ENCODE measurements at regions not wholly inside any gene's neighbourhood (a gene's known extent, or its start where the extent isn't known, plus 50 kb on each side); places are given as distances from the start of the nearest gene placed in this dataset.

- POLR2A ChIA-PET: no interaction called here
- CTCF ChIA-PET: no interaction called here
- DNase-seq (no peak), ATAC-seq (no peak)
- intact Hi-C loops (cut with DNase I, micrococcal nuclease): no loop called here
- no peaks in the 10 kb centered on the region for H3K36me3 Mint-ChIP-seq (ENCODE audit: low read depth)
- H3K27ac Mint-ChIP-seq: no peak overlapping the region
- no peak overlapping the region for H3K4me3 Mint-ChIP-seq
- H3K9me3 Mint-ChIP-seq (ENCODE audit: low read depth): no peaks in the 10 kb centered on the region
- H3K27me3 Mint-ChIP-seq: no peaks in the 10 kb centered on the region
- H3K4me1 Mint-ChIP-seq: no peaks in the 10 kb centered on the region
Observed at GRCh38 chrX:110584083-110584482, 211.5 kb downstream of the CHRDL1 start.

DNA sequence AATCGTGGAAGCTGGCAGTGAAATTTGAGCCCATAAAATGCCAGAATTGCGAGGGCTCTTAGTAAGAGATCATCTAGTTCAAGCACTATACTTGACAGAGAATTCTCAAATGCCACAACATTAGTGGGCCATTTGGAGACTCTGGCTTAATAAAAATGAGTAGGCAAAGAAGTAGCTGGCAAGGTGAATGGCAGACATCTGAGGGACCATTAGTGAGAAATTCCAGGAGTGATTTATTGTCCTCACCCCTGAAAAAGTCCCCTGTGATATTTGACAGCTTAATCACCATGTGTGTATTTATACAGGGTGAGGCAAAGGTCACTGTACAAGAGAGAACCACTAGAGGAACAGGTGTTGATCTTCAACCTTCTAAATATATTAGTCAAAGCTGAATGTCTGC is 207.5 kb downstream of the CHRDL1 start:
- ChIA-PET POLR2A (no interaction called here), CTCF (no interaction called here)
- Mint-ChIP-seq H3K4me3 (no peak overlapping the region), H3K36me3 (ENCODE audit: low read depth) (no peaks in the 10 kb centered on the region), H3K4me1 (no peaks in the 10 kb centered on the region), H3K9me3 (ENCODE audit: low read depth) (no peaks in the 10 kb centered on the region), H3K27me3 (no peaks in the 10 kb centered on the region), H3K27ac (no peak overlapping the region)
- no peak for ATAC-seq
- DNase-seq: no peak
- intact Hi-C loops (cut with DNase I, micrococcal nuclease): no loop called here

- CTCF ChIA-PET: no interaction called here
- Mint-ChIP-seq H3K27me3 (no peaks in the 10 kb centered on the region), H3K9me3 (ENCODE audit: low read depth) (no peaks in the 10 kb centered on the region), H3K36me3 (ENCODE audit: low read depth) (no peaks in the 10 kb centered on the region), H3K4me1 (no peaks in the 10 kb centered on the region), H3K27ac (no peak overlapping the region), H3K4me3 (no peak overlapping the region)
- ATAC-seq (no peak), DNase-seq (no peak)
- intact Hi-C loops (cut with DNase I, micrococcal nuclease): no loop called here
- POLR2A ChIA-PET: no interaction called here
Observed at GRCh38 chrX:110588853-110589252, 206.8 kb downstream of the CHRDL1 start.

- ATAC-seq (no peak), DNase-seq (no peak)
- H3K4me3 Mint-ChIP-seq: no peak overlapping the region
- no peaks in the 10 kb centered on the region for H3K4me1 Mint-ChIP-seq
- H3K36me3 Mint-ChIP-seq (ENCODE audit: low read depth): no peaks in the 10 kb centered on the region
- no peaks in the 10 kb centered on the region for H3K9me3 Mint-ChIP-seq (ENCODE audit: low read depth)
- H3K27me3 Mint-ChIP-seq: no peaks in the 10 kb centered on the region
- H3K27ac Mint-ChIP-seq: no peak overlapping the region
- intact Hi-C loops (cut with DNase I, micrococcal nuclease): no loop called here
- ChIA-PET CTCF (interaction anchor here (0.6 kb wide), 1 partner anchor 17 kb away, joined by 3 read pairs; no protein-coding TSS in a partner anchor), POLR2A (interaction anchor here (0.8 kb wide), 1 partner anchor 441 kb away, joined by 3 read pairs; no protein-coding TSS in a partner anchor)
Observed at GRCh38 chrX:110600745-110601310, 194.8 kb downstream of the CHRDL1 start.

DNA sequence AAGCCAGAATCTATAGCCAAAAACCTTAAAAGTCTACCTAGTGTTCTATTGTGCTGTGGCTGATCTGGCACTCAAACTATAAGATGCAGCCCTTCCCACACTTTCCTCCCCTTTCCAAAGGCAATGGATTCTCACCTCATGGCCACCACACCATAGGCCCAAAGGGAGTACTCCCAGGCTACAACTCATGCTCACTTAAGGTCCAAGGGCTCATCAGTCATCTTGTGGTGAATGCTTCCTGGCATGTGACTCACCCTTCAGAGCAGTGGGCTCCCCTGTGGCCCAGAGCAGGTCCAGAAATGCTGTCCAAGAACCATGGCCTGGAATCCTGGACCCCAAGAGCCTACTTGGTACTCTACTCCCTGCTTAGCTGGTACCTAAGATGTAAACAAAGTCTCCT is 181.0 kb downstream of the CHRDL1 start:
- H3K36me3 Mint-ChIP-seq (ENCODE audit: low read depth): no peaks in the 10 kb centered on the region
- intact Hi-C loops (cut with DNase I, micrococcal nuclease): no loop called here
- H3K9me3 Mint-ChIP-seq (ENCODE audit: low read depth): peaks cover 2% of the 10 kb centered on the region
- POLR2A ChIA-PET: no interaction called here
- no peak overlapping the region for H3K27ac Mint-ChIP-seq
- DNase-seq: no peak
- CTCF ChIA-PET: no interaction called here
- no peak overlapping the region for H3K4me3 Mint-ChIP-seq
- ATAC-seq: no peak
- no peaks in the 10 kb centered on the region for H3K4me1 Mint-ChIP-seq
- no peaks in the 10 kb centered on the region for H3K27me3 Mint-ChIP-seq
